ENCODE measurements at regions not wholly inside any gene's neighbourhood (a gene's known extent, or its start where the extent isn't known, plus 50 kb on each side); places are given as distances from the start of the nearest gene placed in this dataset.

GRCh38 chr10:132115732-132116131 is 50.0 kb downstream of the JAKMIP3 start:
- Histone ChIP-seq H3K9me3 (ENCODE audit: control insufficient read depth in 1 of 2, insufficient read depth in 1 of 2, low read depth in 1 of 2, low read length in 2 of 2) (no peaks in the 10 kb centered on the region), H3K36me3 (ENCODE audit: control insufficient read depth in 1 of 2, insufficient read depth in 2 of 2, low read length in 2 of 2) (no peaks in the 10 kb centered on the region), H3K9ac (ENCODE audit: low read length) (no peak overlapping the region), H3K4me1 (ENCODE audit: control insufficient read depth in 1 of 2, insufficient read depth in 2 of 2, low read length in 2 of 2) (no peaks in the 10 kb centered on the region), H3K4me3 (replicated peaks in 1 of 2; ENCODE audit: low read depth in 1 of 2, low read length in 2 of 2) (no peak overlapping the region), H3K27me3 (ENCODE audit: insufficient read depth, low read length) (no peaks in the 10 kb centered on the region), H3K9me2 (ENCODE audit: insufficient read depth) (no peaks in the 10 kb centered on the region), H3K27ac (ENCODE audit: low read depth, low read length) (no peak overlapping the region), H4K20me1 (ENCODE audit: insufficient read depth) (no peaks in the 10 kb centered on the region), H3K79me2 (ENCODE audit: insufficient read depth, low read length) (no peaks in the 10 kb centered on the region), H3K4me2 (ENCODE audit: low read length) (no peak overlapping the region), H2AFZ (ENCODE audit: low read depth, low read length, poor library complexity, severe bottlenecking) (no peak overlapping the region)
- ChIA-PET POLR2A (no interaction called here), CTCF (no interaction called here), RAD21 (ENCODE audit: low non-redundant PET in 1 of 2, low total read pairs in 2 of 2, uncharacterized antibody in 2 of 2, unreplicated experiment in 2 of 2) (no interaction called here)
- no peak for DNase-seq (ENCODE audit: low read depth, low spot score)
- ATAC-seq, result no peak
- intact Hi-C loops (cut with micrococcal nuclease), result no loop called here
- no TSS peak for BruUV-seq (replicated peaks)
- no peak for TF ChIP-seq SIN3A (IDR thresholded peaks at IDR 0.05; ENCODE audit: low read depth)
- TF ChIP-seq JUND (IDR thresholded peaks at IDR 0.05), result no peak
- TF ChIP-seq REST (IDR thresholded peaks at IDR 0.05; ENCODE audit: low read depth), result no peak

GRCh38 chr10:132117146-132117545 is 51.4 kb downstream of the JAKMIP3 start:
- ATAC-seq, result no peak
- no peaks in the 10 kb centered on the region for H3K9me2 ChIP-seq (ENCODE audit: insufficient read depth)
- no peak overlapping the region for H2AFZ ChIP-seq (ENCODE audit: low read depth, low read length, poor library complexity, severe bottlenecking)
- CTCF ChIA-PET, result no interaction called here
- intact Hi-C loops (cut with micrococcal nuclease), result no loop called here
- POLR2A ChIA-PET, result no interaction called here
- H3K9me3 ChIP-seq (ENCODE audit: control insufficient read depth in 1 of 2, insufficient read depth in 1 of 2, low read depth in 1 of 2, low read length in 2 of 2), result no peaks in the 10 kb centered on the region
- H3K79me2 ChIP-seq (ENCODE audit: insufficient read depth, low read length), result no peaks in the 10 kb centered on the region
- H4K20me1 ChIP-seq (ENCODE audit: insufficient read depth), result no peaks in the 10 kb centered on the region
- BruUV-seq (replicated peaks), result no TSS peak
- no peak overlapping the region for H3K9ac ChIP-seq (ENCODE audit: low read length)
- no peak for DNase-seq (ENCODE audit: low read depth, low spot score)
- H3K4me2 ChIP-seq (ENCODE audit: low read length), result no peak overlapping the region
- no peaks in the 10 kb centered on the region for H3K4me1 ChIP-seq (ENCODE audit: control insufficient read depth in 1 of 2, insufficient read depth in 2 of 2, low read length in 2 of 2)
- H3K36me3 ChIP-seq (ENCODE audit: control insufficient read depth in 1 of 2, insufficient read depth in 2 of 2, low read length in 2 of 2), result no peaks in the 10 kb centered on the region
- TF ChIP-seq ATF3 (IDR thresholded peaks at IDR 0.05), result no peak
- no peak for TF ChIP-seq POLR2AphosphoS5 (IDR thresholded peaks at IDR 0.05; ENCODE audit: low read depth, low read length)
- TF ChIP-seq CEBPB (IDR thresholded peaks at IDR 0.05; ENCODE audit: low read depth), result no peak
- no peak for TF ChIP-seq ZBTB33 (IDR thresholded peaks at IDR 0.05; ENCODE audit: extremely low read depth, insufficient replicate concordance, low read length)
- TF ChIP-seq YY1 (IDR thresholded peaks at IDR 0.05; ENCODE audit: extremely low read depth, insufficient replicate concordance, low read depth, low read length), result no peak
- TF ChIP-seq TCF7L2 (IDR thresholded peaks at IDR 0.05; ENCODE audit: borderline replicate concordance, extremely low read depth, insufficient read depth, insufficient read length), result no peak
- H3K4me3 ChIP-seq (replicated peaks in 1 of 2; ENCODE audit: low read depth in 1 of 2, low read length in 2 of 2), result no peak overlapping the region
- no peak overlapping the region for H3K27ac ChIP-seq (ENCODE audit: low read depth, low read length)
- RAD21 ChIA-PET (ENCODE audit: low non-redundant PET in 1 of 2, low total read pairs in 2 of 2, uncharacterized antibody in 2 of 2, unreplicated experiment in 2 of 2), result no interaction called here
- H3K27me3 ChIP-seq (ENCODE audit: insufficient read depth, low read length), result no peaks in the 10 kb centered on the region

Data from HCT116 (cell line).